RWPE2 (cell line): ENCODE measurements at regions not wholly inside any gene's neighbourhood (a gene's known extent, or its start where the extent isn't known, plus 50 kb on each side); places are given as distances from the start of the nearest gene placed in this dataset.
A peak's percentile ranks its signal among the peaks of the same experiment; 100 is the strongest.

Experiments
- ATAC-seq: fragments of 200-7000 bp; cut with Tn5 transposase; 3 replicates; pipeline ENCODE4 v1.9.1; 2021; ENCODE audit warnings: low read depth
- DNase-seq: peaks from one replicate; pipeline ENCODE4 v3.0.0-alpha.2; 2020; ENCODE audit warnings: low spot score
- H3K27ac ChIP-seq: fragments of 450-650 bp; 2 replicates; pipeline ENCODE4 v1.5.1; 2017; ENCODE audit warnings: mild to moderate bottlenecking; ENCODE audit not compliant: poor library complexity, severe bottlenecking
- H3K27me3 ChIP-seq: fragments of 250-450 bp; sonication (Bioruptor Pico); 2 replicates; pipeline ENCODE4 v1.5.1; 2021; ENCODE audit warnings: mild to moderate bottlenecking, moderate library complexity; ENCODE audit not compliant: insufficient read depth, poor library complexity, severe bottlenecking
- H3K36me3 ChIP-seq: fragments of 250-450 bp; sonication (Bioruptor Pico); 2 replicates; pipeline ENCODE4 v1.5.1; 2020; ENCODE audit warnings: low read depth, mild to moderate bottlenecking, moderate library complexity
- H3K4me1 ChIP-seq: fragments of 250-450 bp; sonication (Bioruptor Pico); 2 replicates; pipeline ENCODE4 v1.5.1; 2021; ENCODE audit warnings: mild to moderate bottlenecking, moderate library complexity; ENCODE audit not compliant: insufficient read depth, poor library complexity, severe bottlenecking
- H3K4me3 ChIP-seq: fragments of 250-450 bp; sonication (Bioruptor Pico); 2 replicates; pipeline ENCODE4 v1.5.1; 2021; ENCODE audit warnings: mild to moderate bottlenecking, moderate library complexity; ENCODE audit not compliant: severe bottlenecking
- H3K9me3 ChIP-seq: fragments of 250-450 bp; sonication (Bioruptor Pico); 2 replicates; pipeline ENCODE4 v1.5.1; 2021; ENCODE audit warnings: mild to moderate bottlenecking, moderate library complexity; ENCODE audit not compliant: severe bottlenecking
- CTCF ChIP-seq: fragments of 450-650 bp; IDR thresholded peaks from one replicate; pipeline ENCODE4 v1.5.1; 2017; ENCODE audit warnings: mild to moderate bottlenecking, moderate library complexity; ENCODE audit not compliant: poor library complexity, severe bottlenecking

GRCh38 chr15:39125904-39126303, 455.0 kb upstream of the THBS1 start:
- DNase-seq (no peak), ATAC-seq (no peak)
- Histone ChIP-seq H3K4me3 (no peak overlapping the region), H3K4me1 (peaks cover 69% of the 10 kb centered on the region), H3K36me3 (no peaks in the 10 kb centered on the region), H3K27me3 (no peaks in the 10 kb centered on the region), H3K9me3 (no peaks in the 10 kb centered on the region), H3K27ac (peak overlapping the region; percentile 95)
- peak; percentile 87 for TF ChIP-seq CTCF

DNA sequence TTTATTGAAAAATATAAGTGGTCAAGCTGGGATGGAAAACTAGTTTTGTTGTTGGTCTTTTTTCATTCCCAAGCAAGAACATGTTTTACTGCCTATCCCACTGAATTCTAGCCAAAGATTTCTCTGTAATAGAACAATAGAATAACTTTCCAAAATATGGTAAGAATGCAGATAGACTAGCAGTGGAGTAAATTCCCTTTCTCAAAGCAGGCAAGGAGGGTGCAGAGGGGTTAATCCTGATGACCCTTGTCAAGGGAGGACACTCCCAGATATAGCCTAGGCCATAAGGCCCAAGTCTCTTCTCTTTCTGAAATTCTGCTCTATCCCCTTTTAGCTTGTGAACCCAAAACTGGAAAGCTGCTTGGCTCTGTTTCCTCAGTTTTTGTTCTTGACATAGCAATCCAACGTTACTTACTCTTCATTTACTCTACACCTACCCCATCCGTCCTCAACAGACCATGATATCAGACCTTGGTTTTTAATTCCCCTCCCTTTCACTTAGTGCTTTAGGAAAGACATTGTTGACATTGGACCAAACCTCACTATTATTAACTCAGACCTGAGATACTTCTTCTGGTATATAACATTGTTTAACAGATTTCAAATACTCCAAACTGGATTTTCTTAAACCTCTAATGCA, 453.6 kb upstream of the THBS1 start:
- no peak for TF ChIP-seq CTCF
- H3K9me3 ChIP-seq = no peaks in the 10 kb centered on the region
- peak overlapping the region; percentile 95 for H3K27ac ChIP-seq
- no peak overlapping the region for H3K4me3 ChIP-seq
- DNase-seq (no peak), ATAC-seq (peak; percentile 5; the same call in 1 of the 3 replicates)
- H3K4me1 ChIP-seq = peaks cover 69% of the 10 kb centered on the region
- no peaks in the 10 kb centered on the region for H3K36me3 ChIP-seq
- H3K27me3 ChIP-seq = no peaks in the 10 kb centered on the region

DNA sequence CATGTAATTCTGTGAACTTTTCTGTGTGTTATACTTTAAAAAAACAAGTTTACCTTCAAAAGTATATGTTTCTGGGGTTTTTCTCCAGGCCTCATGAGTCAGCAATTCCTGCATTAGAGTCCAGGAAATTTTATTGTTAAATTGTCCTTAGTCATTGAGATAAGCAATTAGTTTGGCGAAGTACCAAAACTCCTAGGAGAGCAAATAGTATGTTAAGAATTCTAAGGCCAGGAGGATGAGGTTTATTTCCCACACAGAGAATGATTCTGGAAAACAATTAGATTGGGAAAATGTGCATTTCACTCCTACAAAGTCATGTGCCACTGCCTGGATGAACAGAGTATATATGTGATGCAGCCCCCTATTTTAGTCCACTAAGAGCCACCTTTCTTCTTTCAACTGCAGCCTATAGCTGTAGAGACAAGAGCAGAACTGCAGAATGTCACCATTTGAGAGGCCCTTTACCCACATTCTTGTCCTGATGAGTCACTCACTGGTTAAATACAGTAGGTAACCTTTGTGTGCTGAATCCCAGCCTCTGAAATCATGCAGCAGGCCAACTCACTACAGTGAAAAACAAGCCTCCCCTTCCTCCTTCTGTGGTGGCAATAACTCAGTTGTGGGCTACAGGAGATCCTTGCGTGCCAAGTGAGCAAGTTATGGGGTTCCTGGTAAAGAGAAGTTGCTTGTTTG, 452.8 kb upstream of the THBS1 start:
- H3K27me3 ChIP-seq = no peaks in the 10 kb centered on the region
- H3K9me3 ChIP-seq = no peaks in the 10 kb centered on the region
- DNase-seq (peak; percentile 78), ATAC-seq (peak; percentile 86)
- TF ChIP-seq CTCF = no peak
- H3K27ac ChIP-seq = peak overlapping the region; percentile 95
- H3K36me3 ChIP-seq = no peaks in the 10 kb centered on the region
- H3K4me1 ChIP-seq = peaks cover 73% of the 10 kb centered on the region
- no peak overlapping the region for H3K4me3 ChIP-seq

DNA sequence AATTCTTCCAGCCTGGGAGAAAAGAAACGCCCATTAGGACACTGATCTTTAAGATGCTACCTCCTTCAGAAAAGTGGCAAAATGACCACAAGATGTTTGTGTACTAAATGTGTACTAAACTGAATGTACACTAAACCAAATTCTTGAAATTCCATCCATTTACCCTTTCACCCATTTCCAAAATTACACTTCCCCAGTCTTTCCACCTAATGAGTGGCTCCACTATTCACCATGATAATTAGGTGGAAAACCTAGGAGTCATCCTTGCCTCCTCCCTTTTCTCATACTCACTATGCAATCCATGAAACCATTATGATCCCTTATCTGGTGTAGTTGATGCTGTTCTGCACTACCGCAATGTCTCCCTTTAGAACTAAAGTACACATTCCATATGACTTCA, 452.1 kb upstream of the THBS1 start:
- H3K27ac ChIP-seq = peak overlapping the region; percentile 95
- no peaks in the 10 kb centered on the region for H3K27me3 ChIP-seq
- no peak overlapping the region for H3K4me3 ChIP-seq
- H3K4me1 ChIP-seq = peaks cover 71% of the 10 kb centered on the region
- DNase-seq = no peak
- no peak for TF ChIP-seq CTCF
- H3K36me3 ChIP-seq = no peaks in the 10 kb centered on the region
- ATAC-seq = no peak
- H3K9me3 ChIP-seq = no peaks in the 10 kb centered on the region
